ENCODE measurements at regions not wholly inside any gene's neighbourhood (a gene's known extent, or its start where the extent isn't known, plus 50 kb on each side); places are given as distances from the start of the nearest gene placed in this dataset.

- Histone ChIP-seq H3K36me3 (no peaks in the 10 kb centered on the region), H3K27ac (replicated peaks) (peak overlapping the region; percentile 53), H3K9me3 (replicated peaks) (peaks cover 6% of the 10 kb centered on the region), H3K27me3 (ENCODE audit: low read depth) (no peaks in the 10 kb centered on the region), H3K4me1 (peaks cover 19% of the 10 kb centered on the region), H3K4me3 (no peak overlapping the region)
- no peak for TF ChIP-seq CTCF (IDR thresholded peaks at IDR 0.05; ENCODE audit: borderline replicate concordance)
- intact Hi-C loops (cut with micrococcal nuclease) = no loop called here
- DNase-seq = no peak
Measured at GRCh38 chr6:140915551-140915950, 1217.2 kb upstream of the GJE1 start.

GRCh38 chr6:140915103-140915502, 1217.6 kb upstream of the GJE1 start:
- Histone ChIP-seq H3K9me3 (replicated peaks) (peaks cover 6% of the 10 kb centered on the region), H3K27ac (replicated peaks) (peak overlapping the region; percentile 53), H3K4me1 (peaks cover 19% of the 10 kb centered on the region), H3K36me3 (no peaks in the 10 kb centered on the region), H3K27me3 (ENCODE audit: low read depth) (no peaks in the 10 kb centered on the region), H3K4me3 (no peak overlapping the region)
- intact Hi-C loops (cut with micrococcal nuclease) = no loop called here
- DNase-seq = no peak
- peak; percentile 40 for TF ChIP-seq CTCF (IDR thresholded peaks at IDR 0.05; ENCODE audit: borderline replicate concordance)

GRCh38 chr6:140912686-140913085, 1220.0 kb upstream of the GJE1 start:
- H3K36me3 ChIP-seq = no peaks in the 10 kb centered on the region
- no peak overlapping the region for H3K4me3 ChIP-seq
- no peak for DNase-seq
- peaks cover 5% of the 10 kb centered on the region for H3K9me3 ChIP-seq (replicated peaks)
- peaks cover 19% of the 10 kb centered on the region for H3K4me1 ChIP-seq
- TF ChIP-seq CTCF (IDR thresholded peaks at IDR 0.05; ENCODE audit: borderline replicate concordance) = no peak
- intact Hi-C loops (cut with micrococcal nuclease) = no loop called here
- no peaks in the 10 kb centered on the region for H3K27me3 ChIP-seq (ENCODE audit: low read depth)
- no peak overlapping the region for H3K27ac ChIP-seq (replicated peaks)

- Histone ChIP-seq H3K36me3 (no peaks in the 10 kb centered on the region), H3K4me3 (no peak overlapping the region), H3K4me1 (peaks cover 4% of the 10 kb centered on the region), H3K27me3 (ENCODE audit: low read depth) (no peaks in the 10 kb centered on the region), H3K27ac (replicated peaks) (no peak overlapping the region), H3K9me3 (replicated peaks) (peaks cover 7% of the 10 kb centered on the region)
- intact Hi-C loops (cut with micrococcal nuclease) = no loop called here
- TF ChIP-seq CTCF (IDR thresholded peaks at IDR 0.05; ENCODE audit: borderline replicate concordance) = no peak
- no peak for DNase-seq
Measured at GRCh38 chr6:140909625-140910024, 1223.1 kb upstream of the GJE1 start.

GRCh38 chr6:140909156-140909555, 1223.6 kb upstream of the GJE1 start:
- Histone ChIP-seq H3K36me3 (no peaks in the 10 kb centered on the region), H3K9me3 (replicated peaks) (peaks cover 7% of the 10 kb centered on the region), H3K27ac (replicated peaks) (no peak overlapping the region), H3K4me3 (no peak overlapping the region), H3K4me1 (no peaks in the 10 kb centered on the region), H3K27me3 (ENCODE audit: low read depth) (no peaks in the 10 kb centered on the region)
- no peak for TF ChIP-seq CTCF (IDR thresholded peaks at IDR 0.05; ENCODE audit: borderline replicate concordance)
- intact Hi-C loops (cut with micrococcal nuclease) = no loop called here
- DNase-seq = no peak

GRCh38 chr6:140908505-140908904, 1224.2 kb upstream of the GJE1 start:
- intact Hi-C loops (cut with micrococcal nuclease) = no loop called here
- DNase-seq = no peak
- no peaks in the 10 kb centered on the region for H3K27me3 ChIP-seq (ENCODE audit: low read depth)
- peaks cover 7% of the 10 kb centered on the region for H3K9me3 ChIP-seq (replicated peaks)
- no peaks in the 10 kb centered on the region for H3K36me3 ChIP-seq
- no peak for TF ChIP-seq CTCF (IDR thresholded peaks at IDR 0.05; ENCODE audit: borderline replicate concordance)
- H3K27ac ChIP-seq (replicated peaks) = no peak overlapping the region
- no peaks in the 10 kb centered on the region for H3K4me1 ChIP-seq
- H3K4me3 ChIP-seq = no peak overlapping the region
